Kidney epithelial cell (primary cell): ENCODE measurements at regions not wholly inside any gene's neighbourhood (a gene's known extent, or its start where the extent isn't known, plus 50 kb on each side); places are given as distances from the start of the nearest gene placed in this dataset.
A peak's percentile ranks its signal among the peaks of the same experiment; 100 is the strongest.

Source experiments
- DNase-seq: peaks from one replicate; pipeline ENCODE4 v3.0.0-alpha.2; 2010; ENCODE audit warnings: low read depth
- H3K27me3 ChIP-seq: 2 replicates; pipeline ENCODE4 v1.6.0; 2011; ENCODE audit warnings: low read length; ENCODE audit not compliant: control insufficient read depth, insufficient read depth
- H3K36me3 ChIP-seq: 2 replicates; pipeline ENCODE4 v1.5.1; 2011; ENCODE audit warnings: low read length; ENCODE audit not compliant: control insufficient read depth, insufficient read depth
- H3K4me3 ChIP-seq: 2 replicates; pipeline ENCODE4 v1.5.1; 2011; ENCODE audit warnings: low read depth, mild to moderate bottlenecking, control low read depth, low read length
- CTCF ChIP-seq: IDR thresholded peaks from 2 replicates; pipeline ENCODE4 v1.5.1; 2011; ENCODE audit warnings: mild to moderate bottlenecking, moderate library complexity, low read length, control low read depth, inconsistent platforms; ENCODE audit not compliant: insufficient read depth, poor library complexity, severe bottlenecking

- Histone ChIP-seq H3K27me3 (no peaks in the 10 kb centered on the region), H3K36me3 (no peaks in the 10 kb centered on the region), H3K4me3 (no peak overlapping the region)
- no peak for TF ChIP-seq CTCF
- DNase-seq, result peak; percentile 80
These were observed 113.7 kb upstream of the DHX40 start for GRCh38 chr17:59451706-59452105.

- DNase-seq, result no peak
These were observed 110.7 kb upstream of the DHX40 start for GRCh38 chr17:59454633-59455105.

GRCh38 chr17:59456428-59456827, 109.0 kb upstream of the DHX40 start:
- no peak overlapping the region for H3K4me3 ChIP-seq
- no peak for DNase-seq
- no peaks in the 10 kb centered on the region for H3K27me3 ChIP-seq
- no peak for TF ChIP-seq CTCF
- H3K36me3 ChIP-seq, result no peaks in the 10 kb centered on the region

More at GRCh38 chr17:59454633-59455105, 110.7 kb upstream of the DHX40 start:
- no peak for TF ChIP-seq CTCF
- H3K4me3 ChIP-seq, result no peak overlapping the region
- H3K36me3 ChIP-seq, result no peaks in the 10 kb centered on the region
- H3K27me3 ChIP-seq, result no peaks in the 10 kb centered on the region

- no peak for TF ChIP-seq CTCF
- no peak for DNase-seq
- Histone ChIP-seq H3K27me3 (no peaks in the 10 kb centered on the region), H3K36me3 (no peaks in the 10 kb centered on the region), H3K4me3 (no peak overlapping the region)
These were observed 108.3 kb upstream of the DHX40 start for GRCh38 chr17:59456923-59457615.

DNA sequence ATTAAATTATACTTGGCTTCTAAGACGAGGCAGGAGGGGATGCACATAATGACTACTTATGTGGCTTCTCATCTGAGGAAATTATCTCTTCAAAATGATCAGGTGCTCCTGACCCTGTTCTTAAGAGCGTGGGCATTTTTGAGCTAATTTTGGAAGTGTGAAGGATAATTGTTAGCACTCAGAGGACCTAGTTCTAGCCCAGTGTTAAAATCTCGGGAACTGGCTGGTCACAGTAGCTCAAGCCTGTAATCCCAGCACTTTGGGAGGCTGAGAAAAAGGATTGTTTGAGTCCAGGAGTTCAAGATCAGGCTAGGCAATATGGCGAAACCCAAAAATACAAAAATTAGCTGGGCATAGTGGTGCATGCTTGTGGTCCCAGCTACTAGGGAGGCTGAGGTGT, 103.0 kb upstream of the DHX40 start:
- TF ChIP-seq CTCF, result no peak
- Histone ChIP-seq H3K27me3 (no peaks in the 10 kb centered on the region), H3K36me3 (no peaks in the 10 kb centered on the region), H3K4me3 (no peak overlapping the region)
- DNase-seq, result no peak

- Histone ChIP-seq H3K27me3 (no peaks in the 10 kb centered on the region), H3K36me3 (no peaks in the 10 kb centered on the region), H3K4me3 (no peak overlapping the region)
- no peak for TF ChIP-seq CTCF
- no peak for DNase-seq
These were observed 101.2 kb upstream of the DHX40 start for GRCh38 chr17:59464246-59464645.
